IPS DF 4.7 (cell line): ENCODE measurements at regions not wholly inside any gene's neighbourhood (a gene's known extent, or its start where the extent isn't known, plus 50 kb on each side); places are given as distances from the start of the nearest gene placed in this dataset.

ENCODE experiments used
- DNase-seq: peaks from one replicate; pipeline ENCODE4 v3.0.0-alpha.2; 2013; ENCODE audit warnings: low spot score; ENCODE audit errors: extremely low read depth

DNA sequence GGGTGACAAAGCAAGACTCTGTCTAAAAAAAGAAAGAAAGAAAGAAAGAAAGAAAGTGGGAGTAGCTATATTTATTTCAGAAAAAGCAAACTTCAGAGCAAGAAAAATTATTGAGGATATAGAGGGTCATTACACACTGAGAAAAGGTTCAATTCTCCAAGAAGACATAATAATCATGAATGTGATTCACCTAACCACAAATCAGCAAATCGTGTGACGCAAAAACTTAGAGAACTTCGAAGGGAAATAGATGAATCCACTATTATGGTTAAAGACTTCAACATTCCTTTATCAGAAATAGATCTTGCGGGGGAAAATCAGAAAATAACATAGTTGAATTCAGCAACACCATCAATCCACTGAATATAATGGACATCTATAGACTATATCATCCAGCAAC is 219.3 kb upstream of the LDB2 start:
- DNase-seq, result no peak

DNA sequence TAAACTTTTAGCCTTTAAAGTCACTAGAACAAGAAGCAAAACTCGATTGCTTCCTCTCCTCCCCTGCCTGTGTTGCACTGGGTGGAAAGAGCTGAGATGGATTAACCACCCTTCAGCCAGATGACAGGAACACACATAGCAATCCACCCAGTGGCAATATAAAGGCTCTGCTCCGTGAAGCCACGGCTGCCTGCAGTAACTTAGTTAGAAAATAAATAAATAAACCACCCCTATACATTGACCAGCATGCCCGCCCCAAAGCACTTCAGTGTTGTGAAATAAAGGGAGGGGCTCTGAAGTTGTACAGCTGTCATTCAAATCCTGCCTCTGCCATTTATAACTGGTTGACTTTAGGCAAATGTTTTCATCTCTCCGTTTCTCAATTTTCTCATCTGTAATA is 217.1 kb upstream of the LDB2 start:
- no peak for DNase-seq

DNA sequence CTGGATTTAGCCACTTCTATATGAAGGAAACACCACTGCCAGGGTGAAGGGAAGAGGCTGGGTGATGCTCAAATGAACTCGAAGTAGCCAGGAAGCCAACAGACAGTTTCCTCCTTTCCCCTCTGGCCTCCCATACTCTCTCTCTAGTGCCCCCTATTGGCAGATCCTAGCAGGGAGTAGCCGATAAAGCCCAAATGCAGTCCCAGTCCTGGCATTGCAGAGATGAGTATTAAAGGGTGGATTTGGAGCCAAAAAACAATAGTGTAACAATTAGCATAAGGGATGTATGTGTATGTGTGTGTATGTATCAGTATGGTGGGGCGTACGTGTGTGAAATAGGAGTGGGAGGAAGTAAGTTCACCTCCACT is 213.8 kb upstream of the LDB2 start:
- peak; percentile 30 for DNase-seq

DNA sequence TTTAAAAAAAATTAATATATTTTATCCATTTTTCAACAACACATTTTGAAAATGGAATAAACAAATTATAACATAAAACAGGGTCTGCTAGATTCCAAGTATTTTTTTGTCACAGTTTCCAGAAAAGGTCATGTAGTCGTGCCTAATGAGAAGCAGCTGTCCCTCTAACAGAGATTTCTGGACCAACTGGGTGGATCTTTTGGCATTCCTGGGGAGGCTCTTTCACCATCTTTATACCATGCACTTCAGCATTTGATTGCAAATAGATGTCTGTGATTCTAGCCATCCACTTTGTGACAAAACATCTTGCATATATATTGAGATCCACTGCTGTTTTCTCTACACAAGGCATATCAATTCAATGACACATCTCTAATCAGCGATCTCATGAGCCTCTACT is 210.7 kb upstream of the LDB2 start:
- DNase-seq, result no peak

DNA sequence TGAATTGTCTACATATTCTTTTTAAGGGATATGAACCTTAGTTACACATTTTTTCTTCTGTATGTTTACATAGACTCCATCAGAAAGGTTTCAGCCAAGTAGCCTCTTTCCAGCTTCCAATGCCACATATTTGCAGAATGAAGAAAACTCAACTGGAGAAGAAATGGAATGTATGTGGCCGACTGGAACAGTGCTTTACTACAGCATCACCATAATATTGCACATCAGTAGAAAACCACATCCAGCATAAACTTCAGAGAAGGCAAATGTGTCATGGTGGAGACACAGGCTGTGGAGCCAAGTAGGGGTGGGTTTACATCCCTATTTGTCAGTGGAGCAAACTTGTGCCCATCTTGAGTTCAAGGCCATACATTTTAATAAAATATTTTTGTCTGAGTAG is 204.8 kb upstream of the LDB2 start:
- no peak for DNase-seq

DNA sequence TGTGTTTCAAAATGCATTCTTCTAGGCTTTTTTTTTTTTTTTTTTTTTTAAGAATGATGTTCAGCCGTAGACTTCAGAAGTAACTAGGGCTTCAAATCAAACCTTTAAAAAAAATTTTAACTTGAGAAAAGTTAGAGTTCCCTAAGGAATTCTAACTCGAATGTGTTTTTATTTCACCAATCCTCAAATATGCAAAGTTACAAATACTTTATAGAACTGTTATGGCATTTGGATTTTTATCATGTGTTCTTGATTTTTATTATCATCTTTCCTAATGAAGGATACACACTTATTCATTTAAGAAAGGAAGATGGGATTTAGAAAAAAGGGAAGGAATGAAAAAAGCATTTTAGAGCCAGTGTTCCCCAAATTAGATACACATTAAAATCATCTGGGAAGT is 200.6 kb upstream of the LDB2 start:
- no peak for DNase-seq

DNA sequence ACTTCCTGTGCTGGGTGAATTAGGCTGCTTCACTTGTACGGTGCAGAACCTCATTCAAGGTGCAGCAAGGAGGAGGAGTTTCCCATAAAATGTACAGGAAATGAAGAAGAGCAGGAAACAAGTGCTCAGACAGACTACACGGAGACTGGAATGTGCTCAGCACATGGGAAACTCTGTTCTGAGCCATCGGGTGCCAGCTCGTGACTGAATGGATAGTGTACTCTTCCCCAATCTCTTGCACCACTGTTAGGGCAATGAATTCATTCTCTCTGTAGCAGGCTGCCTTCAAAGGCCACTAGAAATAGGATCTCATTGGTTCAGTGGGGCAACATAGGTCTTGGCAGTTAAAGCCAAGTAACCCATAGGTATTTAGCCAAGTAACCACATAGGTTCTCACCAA is 200.0 kb upstream of the LDB2 start:
- DNase-seq, result no peak

DNA sequence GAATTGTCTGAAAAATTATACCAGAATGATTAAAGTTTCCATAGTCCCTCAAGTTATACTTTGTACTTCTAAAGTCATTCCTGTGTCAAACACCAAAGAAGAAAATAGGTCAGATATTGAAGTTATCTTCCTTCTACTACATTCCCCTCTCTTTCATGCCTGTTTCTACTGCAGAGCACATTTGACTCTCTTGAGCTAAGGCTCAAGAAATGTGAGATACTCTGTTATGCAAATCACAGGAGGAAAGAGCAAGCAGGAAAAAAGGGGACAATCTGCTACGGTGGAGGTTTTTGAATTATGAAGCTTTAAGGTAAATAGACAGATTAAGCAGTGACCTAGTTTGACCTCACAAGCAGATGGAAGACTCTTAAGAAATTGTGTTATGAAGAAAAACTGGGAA is 198.9 kb upstream of the LDB2 start:
- no peak for DNase-seq

DNA sequence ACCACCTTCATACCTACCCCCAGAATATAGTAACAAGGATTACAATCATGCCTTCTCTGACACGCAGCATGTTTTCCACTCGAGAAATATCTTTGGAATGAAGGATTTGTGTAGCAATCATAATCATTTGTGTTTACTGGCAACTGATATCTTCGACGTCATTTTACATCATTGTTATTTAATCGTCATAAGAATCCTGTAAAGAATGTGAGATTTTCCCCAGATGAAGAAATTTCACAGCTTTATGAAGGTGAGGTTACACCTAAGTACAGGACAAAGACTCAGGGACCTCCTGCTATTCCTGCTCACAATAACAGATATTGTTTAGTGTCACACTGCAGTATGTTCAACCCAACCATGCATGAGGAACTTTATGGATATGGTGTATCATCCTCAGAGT is 198.2 kb upstream of the LDB2 start:
- no peak for DNase-seq

DNA sequence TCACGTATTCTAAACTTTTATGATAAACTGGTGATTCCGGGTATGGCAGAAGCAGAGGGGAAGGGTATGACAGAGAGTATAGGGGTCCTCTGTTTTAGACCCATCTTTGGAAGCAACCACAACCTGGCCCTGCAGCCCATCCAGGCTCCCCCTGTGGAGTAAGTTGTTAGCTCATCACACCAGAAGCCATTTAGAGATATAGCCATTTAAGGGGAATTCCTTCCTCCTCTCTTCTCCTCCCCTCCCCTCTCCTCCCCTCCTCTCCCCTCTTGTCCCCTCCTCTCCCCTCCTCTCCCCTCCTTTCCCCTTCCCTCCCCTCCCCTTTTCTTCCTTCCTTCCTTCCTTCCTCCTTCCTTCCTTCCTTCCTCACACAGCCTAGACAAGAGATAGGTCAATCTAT is 197.3 kb upstream of the LDB2 start:
- no peak for DNase-seq

DNA sequence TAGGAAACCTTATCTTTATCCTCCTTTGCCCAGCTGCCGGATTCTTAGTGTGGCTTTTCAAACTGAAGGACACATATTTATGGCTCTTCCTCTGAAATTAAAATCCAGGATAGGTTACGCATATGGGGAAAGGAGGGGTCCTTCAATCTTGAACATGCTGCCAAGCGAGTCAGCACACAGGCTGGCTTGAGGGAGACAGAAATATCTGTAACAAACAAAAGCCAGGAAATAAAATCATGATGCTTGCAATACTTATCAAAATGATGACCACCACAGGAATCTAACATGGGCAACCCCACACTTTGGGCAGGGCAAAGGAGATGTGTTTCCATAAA is 196.4 kb upstream of the LDB2 start:
- no peak for DNase-seq

DNA sequence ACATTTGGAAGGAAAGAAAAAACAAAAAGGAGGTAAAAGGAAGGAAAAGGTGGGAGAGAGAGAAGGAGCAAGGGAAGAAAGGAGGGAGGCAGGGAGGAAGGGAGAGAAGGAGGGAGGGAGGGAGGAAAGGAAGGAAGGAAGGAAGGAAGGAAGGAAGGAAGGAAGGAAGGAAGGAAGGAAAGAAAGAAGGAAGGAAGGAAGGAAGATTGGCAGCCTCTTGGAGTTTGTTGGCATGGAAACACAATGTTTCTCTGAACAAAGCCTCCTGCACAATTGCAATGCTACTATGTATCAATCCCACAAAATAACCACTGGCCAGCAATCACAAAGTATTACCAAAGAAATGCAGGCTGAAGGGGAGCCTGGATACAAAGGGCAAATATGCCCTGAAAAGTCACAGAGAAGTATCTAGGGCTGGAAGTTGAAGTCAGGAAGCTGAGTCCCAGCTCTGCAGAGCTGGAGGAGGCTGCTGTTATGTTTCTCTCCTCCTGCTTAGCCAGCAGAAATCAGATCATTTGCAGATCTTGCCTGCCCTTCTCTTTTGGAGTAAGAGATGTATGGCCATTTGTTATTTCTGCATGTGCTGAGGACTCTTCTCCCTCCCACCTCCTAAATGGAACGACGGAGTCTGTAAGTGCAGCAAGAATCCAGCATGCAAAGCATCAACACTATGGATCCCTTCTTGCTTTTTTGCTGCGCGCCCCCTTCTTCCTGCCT is 195.9 kb upstream of the LDB2 start:
- no peak for DNase-seq

DNA sequence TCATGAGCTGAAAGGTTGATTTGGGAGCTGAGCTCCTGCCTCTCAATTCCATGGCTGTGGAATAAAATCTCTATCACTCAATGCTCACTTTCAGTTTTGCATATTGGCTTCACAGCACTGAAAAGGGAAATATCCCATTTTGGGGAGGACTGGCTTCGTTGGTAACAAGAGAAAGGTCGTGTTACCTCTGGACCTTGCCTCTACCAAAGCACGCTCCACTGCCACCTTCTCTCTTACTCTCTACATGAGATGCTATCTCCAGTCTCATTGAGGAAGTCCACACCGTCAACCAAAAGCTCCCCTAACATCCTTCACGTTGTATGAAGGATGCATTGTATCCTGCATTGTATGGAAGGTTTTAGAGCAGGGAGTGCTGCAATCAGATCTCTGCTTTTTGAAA is 195.0 kb upstream of the LDB2 start:
- DNase-seq, result no peak

DNA sequence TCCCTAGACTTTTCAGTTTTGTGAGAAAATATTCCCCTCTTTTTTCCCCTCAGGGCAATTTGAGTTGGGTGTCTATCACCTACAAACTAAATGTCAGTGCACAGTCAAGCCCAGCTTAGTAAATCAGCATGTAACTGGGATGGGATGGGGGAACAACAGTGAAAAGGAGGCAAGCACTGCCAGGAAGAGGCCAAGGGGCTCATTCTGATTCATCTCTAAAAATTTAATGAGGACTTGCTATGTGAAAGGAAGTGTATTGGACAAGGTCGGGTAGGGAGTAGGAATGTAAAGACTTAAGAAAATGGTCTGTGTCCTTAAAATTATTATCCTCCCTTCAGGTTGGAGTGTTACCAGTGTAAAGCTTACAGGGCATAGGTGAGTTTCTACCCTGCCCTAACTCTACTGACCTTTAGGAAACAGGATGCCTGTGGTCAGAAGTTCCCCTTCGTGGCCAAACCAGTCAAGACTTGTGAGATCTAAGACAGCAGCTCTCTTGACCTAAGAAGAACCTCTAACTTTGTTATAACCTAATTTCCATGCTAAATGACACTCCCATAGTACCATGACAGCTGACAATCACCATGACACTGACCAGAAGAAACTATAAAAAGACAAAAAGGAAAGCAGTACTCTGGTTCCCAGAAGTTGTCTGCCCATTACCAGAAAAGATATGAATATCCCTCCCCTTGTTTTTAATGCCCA is 194.4 kb upstream of the LDB2 start:
- DNase-seq, result no peak

DNA sequence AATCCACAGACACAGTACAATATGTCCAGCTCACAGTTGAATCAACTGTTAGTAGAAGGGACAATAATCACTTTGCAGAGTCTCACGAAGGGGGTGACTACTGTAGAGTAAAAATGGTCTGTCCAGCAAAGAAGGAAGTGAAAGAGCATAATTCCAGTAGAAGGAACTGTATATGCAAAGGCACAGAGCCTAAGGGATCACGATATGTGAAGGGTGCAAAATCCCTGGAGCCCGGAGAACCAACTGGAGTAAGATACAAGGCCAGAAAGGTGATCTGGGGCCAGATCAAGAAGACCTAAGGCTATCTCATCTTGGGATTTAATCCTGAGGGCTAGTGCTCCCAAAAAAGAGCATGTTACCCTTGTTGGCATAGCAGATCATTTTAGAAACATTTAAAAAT is 192.7 kb upstream of the LDB2 start:
- no peak for DNase-seq

DNA sequence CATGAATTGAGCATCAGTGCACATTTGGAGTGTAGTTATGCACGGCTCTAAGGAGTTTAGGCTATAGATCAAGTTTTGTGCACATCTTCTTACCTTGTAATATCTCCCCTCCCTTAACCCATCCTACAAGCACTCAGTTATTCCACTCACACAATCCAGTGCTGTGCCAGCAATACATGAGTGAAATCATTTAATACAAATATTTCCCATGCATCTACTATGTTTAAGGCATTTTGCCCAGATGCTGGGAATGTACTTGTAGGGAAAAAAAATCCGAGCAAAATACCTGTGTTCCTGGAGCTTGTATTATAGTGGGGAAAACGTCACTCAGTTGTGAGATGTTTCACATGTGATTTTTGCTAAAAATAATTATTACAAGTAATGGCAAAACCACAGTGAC is 191.6 kb upstream of the LDB2 start:
- DNase-seq, result no peak

DNA sequence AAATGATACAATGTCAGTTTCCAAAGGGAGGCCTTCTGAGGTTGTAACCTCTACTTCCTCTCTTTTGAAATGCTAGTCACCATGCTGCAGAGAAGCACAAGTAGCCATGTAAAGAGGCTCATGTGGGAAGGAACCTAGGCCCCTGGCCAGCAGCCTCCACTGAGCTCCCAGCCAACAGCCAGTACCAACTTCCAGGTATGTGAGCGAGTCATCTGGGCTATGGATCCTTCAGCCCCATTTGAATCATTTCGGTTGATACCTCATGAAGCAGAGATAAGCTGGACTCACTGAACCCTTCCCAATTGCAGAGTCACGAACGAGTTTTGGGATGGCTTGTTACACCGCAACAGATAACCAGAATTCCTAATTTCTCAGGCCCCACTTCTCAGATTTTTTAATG is 187.0 kb upstream of the LDB2 start:
- no peak for DNase-seq

DNA sequence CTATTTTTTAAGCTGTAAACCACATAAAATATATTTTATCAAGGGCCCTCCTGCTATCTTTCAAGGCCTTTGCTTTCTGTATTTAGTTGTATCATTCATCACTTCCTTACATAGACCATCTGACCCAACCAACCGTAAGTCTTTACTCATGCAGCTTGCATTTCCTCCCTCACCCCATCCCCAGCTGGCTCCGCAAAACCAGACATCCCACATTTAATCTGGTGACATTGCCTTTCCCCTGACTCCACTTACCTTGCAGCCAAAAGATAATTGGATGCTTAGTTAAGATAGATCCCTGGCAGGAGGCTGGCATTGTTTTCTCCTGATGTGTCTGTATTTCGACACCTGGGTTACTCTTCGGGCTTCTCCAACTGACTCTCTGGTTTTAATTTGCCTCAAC is 183.7 kb upstream of the LDB2 start:
- no peak for DNase-seq

DNA sequence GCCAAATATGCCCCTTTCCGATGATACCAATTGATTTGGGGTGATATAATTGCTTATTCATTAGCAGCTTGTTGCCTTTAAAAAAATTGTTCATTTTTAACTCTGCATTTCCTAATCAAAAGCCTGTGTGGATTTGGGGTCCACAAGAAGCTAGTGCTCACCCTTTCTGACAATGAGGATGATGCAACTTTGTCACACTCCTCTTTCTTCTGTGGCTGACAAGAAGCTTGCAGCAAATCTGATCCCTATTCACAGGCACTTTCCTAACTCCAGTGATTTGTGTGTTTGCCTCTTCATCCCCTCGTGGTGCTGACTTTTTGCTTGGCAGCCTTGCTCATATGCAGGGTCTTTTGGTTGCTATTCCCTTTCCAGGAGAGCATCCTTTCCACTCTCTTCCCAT is 182.7 kb upstream of the LDB2 start:
- DNase-seq, result no peak

DNA sequence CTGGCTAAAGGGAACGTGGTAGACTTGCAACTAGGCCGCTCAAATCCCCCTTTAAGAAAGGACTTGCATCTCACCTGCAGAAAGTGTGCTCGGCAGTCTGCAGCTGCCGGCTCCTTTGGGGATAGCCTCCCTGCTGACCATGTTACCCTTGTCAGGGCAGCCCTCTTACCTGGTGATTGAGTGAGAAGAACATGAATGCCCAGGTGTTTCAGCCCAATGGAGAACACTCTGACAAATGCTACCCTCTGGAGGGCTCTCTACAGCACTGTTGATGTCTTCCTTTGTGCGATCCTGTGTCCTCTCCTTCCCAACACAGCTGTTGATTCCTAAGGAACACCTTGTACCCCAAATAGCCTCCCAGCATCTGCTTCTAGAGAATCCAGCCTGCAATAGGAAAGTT is 178.7 kb upstream of the LDB2 start:
- DNase-seq, result no peak

DNA sequence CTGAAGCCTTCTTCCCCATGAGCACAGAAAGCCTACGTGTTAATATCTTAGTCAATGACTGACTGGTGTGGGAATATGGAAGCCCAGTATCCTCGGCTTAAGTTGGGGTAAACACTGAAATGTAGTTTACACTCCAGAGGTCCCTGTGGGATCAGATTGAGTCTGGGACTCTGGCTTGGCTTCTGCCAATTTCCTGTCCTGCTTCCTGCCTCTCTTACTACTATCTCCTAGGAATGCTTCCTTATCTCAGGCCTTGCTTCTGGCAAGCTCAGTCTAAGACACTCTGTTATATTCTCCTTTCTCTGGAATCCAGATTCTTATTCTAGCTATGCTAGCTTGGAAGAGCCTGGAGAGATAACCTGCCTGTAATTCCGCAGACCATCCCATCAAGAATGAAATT is 174.0 kb upstream of the LDB2 start:
- no peak for DNase-seq

DNA sequence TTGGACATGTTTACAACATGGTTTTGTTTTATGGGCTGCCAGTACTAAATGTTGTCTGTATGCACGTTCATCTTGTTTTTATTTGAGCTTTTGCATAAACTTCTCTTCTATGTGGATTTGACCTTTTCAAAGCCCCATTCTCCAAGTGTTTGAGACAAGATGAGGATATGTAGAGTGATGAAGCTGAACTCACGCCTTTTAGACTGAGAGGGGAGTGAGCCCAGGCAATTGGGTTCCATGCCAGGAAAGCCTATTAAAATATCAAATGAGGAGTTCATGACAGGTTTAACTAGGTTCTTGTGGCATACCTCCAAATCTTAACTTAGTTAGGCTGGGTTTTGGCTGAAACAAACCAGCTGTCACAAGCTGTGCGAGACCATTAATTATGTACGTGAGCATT is 170.4 kb upstream of the LDB2 start:
- DNase-seq, result no peak

DNA sequence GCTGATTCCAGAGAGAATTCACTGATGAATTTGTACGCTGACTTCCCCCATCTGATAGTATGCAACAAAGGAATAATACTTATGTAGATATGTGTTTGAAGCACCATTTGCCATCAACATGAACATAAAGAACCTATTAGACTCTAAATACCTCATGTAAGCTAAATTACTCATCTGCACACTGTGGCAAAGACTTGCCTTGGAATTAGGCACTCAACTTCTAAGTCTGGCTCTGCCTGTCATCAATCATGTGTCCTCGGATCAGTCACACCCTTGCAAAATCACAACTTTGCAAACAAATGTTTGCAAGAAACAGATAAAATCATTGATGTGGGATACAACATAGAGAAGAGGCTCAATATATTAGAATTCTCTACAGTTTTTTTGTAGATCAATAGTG is 169.9 kb upstream of the LDB2 start:
- no peak for DNase-seq

DNA sequence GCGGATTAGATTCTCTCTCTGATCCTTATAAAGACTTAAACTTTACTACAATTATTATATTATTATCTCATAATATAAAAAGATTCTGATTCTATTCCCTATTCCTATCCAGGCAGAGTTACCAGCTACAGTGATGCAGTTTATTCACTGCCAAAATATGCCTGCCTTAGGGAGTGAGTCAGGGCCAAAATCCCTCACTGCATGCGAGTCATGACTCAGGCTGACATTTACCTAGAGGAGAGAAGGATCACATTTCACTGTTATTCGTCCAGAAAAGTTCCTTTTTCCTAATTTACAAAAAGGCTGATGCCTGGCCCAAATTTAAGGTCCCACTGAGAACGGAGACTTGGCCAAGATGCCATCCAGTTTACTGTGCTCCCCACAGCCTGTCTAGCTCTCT is 168.5 kb upstream of the LDB2 start:
- no peak for DNase-seq
